ENCODE measurements at regions not wholly inside any gene's neighbourhood (a gene's known extent, or its start where the extent isn't known, plus 50 kb on each side); places are given as distances from the start of the nearest gene placed in this dataset.

DNA sequence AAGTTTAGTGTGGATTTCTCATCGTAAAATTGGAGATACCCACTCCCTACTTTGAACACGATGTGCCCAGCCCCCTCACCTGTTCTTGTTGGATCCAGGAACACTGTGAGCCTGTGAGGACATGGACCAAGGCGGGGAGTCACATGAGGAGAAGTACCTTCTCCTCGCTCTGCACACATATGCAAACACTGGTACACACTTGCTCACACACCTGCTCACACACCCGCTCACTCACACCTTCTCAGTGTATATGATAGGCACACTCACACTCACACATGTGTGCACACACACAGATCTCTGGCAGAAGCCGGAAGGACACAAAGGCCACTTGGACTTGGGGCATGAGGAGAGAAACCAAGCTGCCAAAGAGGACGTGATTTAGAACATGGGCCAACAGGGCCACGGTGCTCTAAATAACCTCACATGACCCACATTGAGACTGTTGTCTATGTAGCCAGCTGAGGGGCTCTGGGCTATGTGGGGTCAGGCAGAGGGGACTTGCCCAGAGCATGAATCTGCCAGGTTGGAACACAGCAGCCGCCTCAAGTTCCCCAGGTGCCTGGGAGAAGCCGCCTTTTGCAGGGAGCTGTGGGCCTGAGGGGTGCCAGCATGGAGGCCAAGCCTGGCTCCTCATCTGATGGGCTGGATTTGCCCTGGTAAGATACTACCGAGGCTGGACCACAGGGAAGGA is 283.0 kb upstream of the IRX4 start:
- no peak for DNase-seq (ENCODE audit: low spot score)
- no peak overlapping the region for H3K27ac ChIP-seq
- no peak overlapping the region for H3K4me3 ChIP-seq
- H3K36me3 Mint-ChIP-seq, result no peaks in the 10 kb centered on the region
- no peak overlapping the region for H3K9ac ChIP-seq
- H2AFZ ChIP-seq (replicated peaks), result no peak overlapping the region
- no peaks in the 10 kb centered on the region for H3K9me3 Mint-ChIP-seq
- no peaks in the 10 kb centered on the region for H3K27me3 ChIP-seq
- H3F3A ChIP-seq (ENCODE audit: low read depth), result no peaks in the 10 kb centered on the region
- peaks cover 33% of the 10 kb centered on the region for H3K4me1 Mint-ChIP-seq
- H3K27me3 Mint-ChIP-seq (ENCODE audit: insufficient read depth, low read depth), result peaks cover 18% of the 10 kb centered on the region
- H3K36me3 ChIP-seq, result no peaks in the 10 kb centered on the region
- H3K9me3 ChIP-seq (ENCODE audit: low read depth), result no peaks in the 10 kb centered on the region
- peak overlapping the region; percentile 90 for H3K27ac Mint-ChIP-seq
- no peaks in the 10 kb centered on the region for H4K20me1 ChIP-seq (ENCODE audit: low read depth)
- H3K79me2 ChIP-seq (ENCODE audit: low read depth), result no peaks in the 10 kb centered on the region
- no peaks in the 10 kb centered on the region for H3K4me1 ChIP-seq
- H3K4me3 Mint-ChIP-seq, result no peak overlapping the region
- H3K4me2 ChIP-seq, result no peak overlapping the region
- TF ChIP-seq EZH2 (IDR thresholded peaks at IDR 0.05), result no peak
- no peak for TF ChIP-seq EZH2phosphoT487 (IDR thresholded peaks at IDR 0.05)
- no peak for TF ChIP-seq CTCF (IDR thresholded peaks at IDR 0.05)

GRCh38 chr5:2165203-2165602 is 282.5 kb upstream of the IRX4 start:
- H3K79me2 ChIP-seq (ENCODE audit: low read depth), result no peaks in the 10 kb centered on the region
- H3K9me3 ChIP-seq (ENCODE audit: low read depth), result no peaks in the 10 kb centered on the region
- no peak for DNase-seq (ENCODE audit: low spot score)
- Mint-ChIP-seq H3K4me3 (no peak overlapping the region), H3K27me3 (ENCODE audit: insufficient read depth, low read depth) (peaks cover 14% of the 10 kb centered on the region), H3K4me1 (peaks cover 28% of the 10 kb centered on the region), H3K27ac (no peak overlapping the region), H3K36me3 (no peaks in the 10 kb centered on the region), H3K9me3 (no peaks in the 10 kb centered on the region)
- no peak overlapping the region for H3K4me2 ChIP-seq
- H3K4me1 ChIP-seq, result no peaks in the 10 kb centered on the region
- H3K36me3 ChIP-seq, result no peaks in the 10 kb centered on the region
- TF ChIP-seq EZH2 (IDR thresholded peaks at IDR 0.05), result no peak
- no peak for TF ChIP-seq EZH2phosphoT487 (IDR thresholded peaks at IDR 0.05)
- TF ChIP-seq CTCF (IDR thresholded peaks at IDR 0.05), result no peak
- H2AFZ ChIP-seq (replicated peaks), result no peak overlapping the region
- no peak overlapping the region for H3K27ac ChIP-seq
- no peak overlapping the region for H3K9ac ChIP-seq
- H4K20me1 ChIP-seq (ENCODE audit: low read depth), result no peaks in the 10 kb centered on the region
- H3F3A ChIP-seq (ENCODE audit: low read depth), result no peaks in the 10 kb centered on the region
- H3K4me3 ChIP-seq, result no peak overlapping the region
- no peaks in the 10 kb centered on the region for H3K27me3 ChIP-seq

GRCh38 chr5:2164586-2164985 is 281.9 kb upstream of the IRX4 start:
- H3K79me2 ChIP-seq (ENCODE audit: low read depth), result no peaks in the 10 kb centered on the region
- no peak for TF ChIP-seq CTCF (IDR thresholded peaks at IDR 0.05)
- no peak for TF ChIP-seq EZH2 (IDR thresholded peaks at IDR 0.05)
- TF ChIP-seq EZH2phosphoT487 (IDR thresholded peaks at IDR 0.05), result no peak
- no peak overlapping the region for H3K27ac ChIP-seq
- no peaks in the 10 kb centered on the region for H3K9me3 Mint-ChIP-seq
- no peak overlapping the region for H3K27ac Mint-ChIP-seq
- no peaks in the 10 kb centered on the region for H3K4me1 ChIP-seq
- H3K27me3 Mint-ChIP-seq (ENCODE audit: insufficient read depth, low read depth), result peaks cover 13% of the 10 kb centered on the region
- no peak overlapping the region for H3K9ac ChIP-seq
- no peak overlapping the region for H2AFZ ChIP-seq (replicated peaks)
- H3K4me3 ChIP-seq, result no peak overlapping the region
- DNase-seq (ENCODE audit: low spot score), result no peak
- no peaks in the 10 kb centered on the region for H3K36me3 ChIP-seq
- no peaks in the 10 kb centered on the region for H3K27me3 ChIP-seq
- no peak overlapping the region for H3K4me2 ChIP-seq
- H3K4me3 Mint-ChIP-seq, result no peak overlapping the region
- no peaks in the 10 kb centered on the region for H4K20me1 ChIP-seq (ENCODE audit: low read depth)
- no peaks in the 10 kb centered on the region for H3K9me3 ChIP-seq (ENCODE audit: low read depth)
- no peaks in the 10 kb centered on the region for H3F3A ChIP-seq (ENCODE audit: low read depth)
- no peaks in the 10 kb centered on the region for H3K36me3 Mint-ChIP-seq
- H3K4me1 Mint-ChIP-seq, result peaks cover 27% of the 10 kb centered on the region

All from neural progenitor cell (in vitro differentiated cells).